ENCODE measurements at regions not wholly inside any gene's neighbourhood (a gene's known extent, or its start where the extent isn't known, plus 50 kb on each side); places are given as distances from the start of the nearest gene placed in this dataset.

DNA sequence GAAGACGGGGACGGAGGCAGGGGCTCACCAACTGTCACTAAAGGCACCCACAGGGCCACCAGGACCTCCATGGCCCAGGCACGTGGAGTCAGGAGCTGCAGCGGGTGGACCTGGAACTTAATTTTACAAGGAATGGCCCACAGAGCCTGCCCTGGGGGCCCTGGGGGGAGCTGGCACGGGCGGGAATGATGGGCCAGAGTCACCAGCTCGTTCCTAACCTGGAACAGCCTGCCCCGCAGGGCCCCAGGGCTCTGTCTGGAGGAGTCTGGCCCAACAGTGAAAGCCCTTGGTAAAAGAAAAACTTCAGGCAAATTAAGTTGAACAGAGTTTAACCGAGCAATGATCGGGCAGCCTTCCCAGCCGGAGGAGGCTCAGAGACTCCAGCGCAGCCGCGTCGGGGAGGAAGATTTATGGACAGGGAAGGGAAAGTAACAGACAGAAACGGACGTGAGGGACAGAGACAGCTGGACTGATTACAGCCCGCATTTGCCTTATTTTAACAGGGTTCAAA is 118.4 kb upstream of the TMEM18 start:
- Histone ChIP-seq H3K9me2 (no peaks in the 10 kb centered on the region), H3K4me2 (no peak overlapping the region), H3K27me3 (ENCODE audit: insufficient read depth) (no peaks in the 10 kb centered on the region), H3K9me3 (peaks cover 6% of the 10 kb centered on the region; the same call in 1 of the 2 replicates), H3K36me3 (replicated peaks in 1 of 2; ENCODE audit: control insufficient read depth in 1 of 2, insufficient read depth in 2 of 2, low read length in 1 of 2) (no peaks in the 10 kb centered on the region), H4K20me1 (ENCODE audit: insufficient read depth) (no peaks in the 10 kb centered on the region), H2AFZ (ENCODE audit: low read depth) (no peak overlapping the region), H3K4me3 (ENCODE audit: low read depth in 2 of 2, low read length in 1 of 2) (no peak overlapping the region), H3K9ac (no peak overlapping the region), H3K27ac (ENCODE audit: low read depth in 2 of 2, low read length in 1 of 2) (no peak overlapping the region), H3K4me1 (ENCODE audit: control insufficient read depth in 1 of 2, insufficient read depth in 2 of 2, low read depth in 1 of 2, low read length in 1 of 2) (peaks cover 0 to 17% of the 10 kb centered on the region in 2 experiments; a peak in 1 of 4 replicates), H3F3A (replicated peaks; ENCODE audit: insufficient read depth) (no peaks in the 10 kb centered on the region), H3K79me2 (ENCODE audit: insufficient read depth) (no peaks in the 10 kb centered on the region)
- 62% methylated on average over 16 of the region's 18 CpGs for WGBS (ENCODE audit: low lambda C conversion rate)
- POLR2A ChIA-PET: no interaction called here
- CTCF ChIA-PET: no interaction called here
- TF ChIP-seq, protein P1, sequence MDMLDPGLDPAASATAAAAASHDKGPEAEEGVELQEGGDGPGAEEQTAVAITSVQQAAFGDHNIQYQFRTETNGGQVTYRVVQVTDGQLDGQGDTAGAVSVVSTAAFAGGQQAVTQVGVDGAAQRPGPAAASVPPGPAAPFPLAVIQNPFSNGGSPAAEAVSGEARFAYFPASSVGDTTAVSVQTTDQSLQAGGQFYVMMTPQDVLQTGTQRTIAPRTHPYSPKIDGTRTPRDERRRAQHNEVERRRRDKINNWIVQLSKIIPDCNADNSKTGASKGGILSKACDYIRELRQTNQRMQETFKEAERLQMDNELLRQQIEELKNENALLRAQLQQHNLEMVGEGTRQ (IDR thresholded peaks at IDR 0.05; ENCODE audit: borderline replicate concordance, low read depth, low read length): no peak
- TF ChIP-seq, protein P2, sequence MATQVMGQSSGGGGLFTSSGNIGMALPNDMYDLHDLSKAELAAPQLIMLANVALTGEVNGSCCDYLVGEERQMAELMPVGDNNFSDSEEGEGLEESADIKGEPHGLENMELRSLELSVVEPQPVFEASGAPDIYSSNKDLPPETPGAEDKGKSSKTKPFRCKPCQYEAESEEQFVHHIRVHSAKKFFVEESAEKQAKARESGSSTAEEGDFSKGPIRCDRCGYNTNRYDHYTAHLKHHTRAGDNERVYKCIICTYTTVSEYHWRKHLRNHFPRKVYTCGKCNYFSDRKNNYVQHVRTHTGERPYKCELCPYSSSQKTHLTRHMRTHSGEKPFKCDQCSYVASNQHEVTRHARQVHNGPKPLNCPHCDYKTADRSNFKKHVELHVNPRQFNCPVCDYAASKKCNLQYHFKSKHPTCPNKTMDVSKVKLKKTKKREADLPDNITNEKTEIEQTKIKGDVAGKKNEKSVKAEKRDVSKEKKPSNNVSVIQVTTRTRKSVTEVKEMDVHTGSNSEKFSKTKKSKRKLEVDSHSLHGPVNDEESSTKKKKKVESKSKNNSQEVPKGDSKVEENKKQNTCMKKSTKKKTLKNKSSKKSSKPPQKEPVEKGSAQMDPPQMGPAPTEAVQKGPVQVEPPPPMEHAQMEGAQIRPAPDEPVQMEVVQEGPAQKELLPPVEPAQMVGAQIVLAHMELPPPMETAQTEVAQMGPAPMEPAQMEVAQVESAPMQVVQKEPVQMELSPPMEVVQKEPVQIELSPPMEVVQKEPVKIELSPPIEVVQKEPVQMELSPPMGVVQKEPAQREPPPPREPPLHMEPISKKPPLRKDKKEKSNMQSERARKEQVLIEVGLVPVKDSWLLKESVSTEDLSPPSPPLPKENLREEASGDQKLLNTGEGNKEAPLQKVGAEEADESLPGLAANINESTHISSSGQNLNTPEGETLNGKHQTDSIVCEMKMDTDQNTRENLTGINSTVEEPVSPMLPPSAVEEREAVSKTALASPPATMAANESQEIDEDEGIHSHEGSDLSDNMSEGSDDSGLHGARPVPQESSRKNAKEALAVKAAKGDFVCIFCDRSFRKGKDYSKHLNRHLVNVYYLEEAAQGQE (IDR thresholded peaks at IDR 0.05; ENCODE audit: low read depth, low read length): no peak
- no peak for DNase-seq

DNA sequence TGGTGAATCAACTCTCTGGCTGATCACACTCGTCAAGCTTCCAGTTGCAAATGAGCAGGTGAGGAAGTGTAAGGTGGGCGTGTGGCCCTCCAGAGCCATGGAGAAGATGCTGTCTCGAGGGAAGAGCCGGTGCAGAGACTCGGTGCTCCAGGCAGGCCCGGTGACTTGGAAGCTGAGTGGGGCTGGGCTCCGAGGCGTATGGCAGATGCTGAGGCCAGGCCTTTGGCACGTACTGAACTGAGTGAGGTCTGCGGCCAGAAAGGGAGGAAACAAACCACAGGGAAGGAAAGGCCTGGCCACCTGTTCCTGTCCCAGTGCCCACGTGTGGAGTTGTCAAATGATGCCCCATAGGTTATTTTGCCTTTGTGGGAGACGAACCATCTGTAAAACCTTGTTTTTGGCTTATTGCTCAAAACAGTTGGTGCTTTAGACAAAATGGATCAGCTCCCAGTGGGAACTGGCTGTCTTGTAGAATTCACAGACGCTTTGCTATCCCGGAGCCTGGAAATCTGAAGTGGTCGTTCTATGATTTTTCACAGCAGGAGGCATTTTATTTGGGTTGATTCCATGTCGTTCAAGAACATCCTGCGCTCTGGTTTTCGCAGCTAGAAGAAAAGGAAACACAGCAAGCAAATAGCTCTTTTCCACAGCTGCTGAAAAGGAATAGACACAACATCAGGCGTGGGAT is 117.5 kb upstream of the TMEM18 start:
- no peaks in the 10 kb centered on the region for H3K9me2 ChIP-seq
- 52% methylated on average over 19 of the region's 19 CpGs for WGBS (ENCODE audit: low lambda C conversion rate)

More for the DNA sequence above, 117.5 kb upstream of the TMEM18 start:
- Histone ChIP-seq H3K9me3 (peaks cover 6% of the 10 kb centered on the region; the same call in 1 of the 2 replicates), H3K36me3 (replicated peaks in 1 of 2; ENCODE audit: control insufficient read depth in 1 of 2, insufficient read depth in 2 of 2, low read length in 1 of 2) (no peaks in the 10 kb centered on the region), H3K4me3 (ENCODE audit: low read depth in 2 of 2, low read length in 1 of 2) (no peak overlapping the region), H2AFZ (ENCODE audit: low read depth) (no peak overlapping the region), H3K27ac (ENCODE audit: low read depth in 2 of 2, low read length in 1 of 2) (no peak overlapping the region), H3F3A (replicated peaks; ENCODE audit: insufficient read depth) (no peaks in the 10 kb centered on the region), H3K4me2 (no peak overlapping the region), H4K20me1 (ENCODE audit: insufficient read depth) (no peaks in the 10 kb centered on the region), H3K27me3 (ENCODE audit: insufficient read depth) (no peaks in the 10 kb centered on the region), H3K9ac (no peak overlapping the region), H3K4me1 (ENCODE audit: control insufficient read depth in 1 of 2, insufficient read depth in 2 of 2, low read depth in 1 of 2, low read length in 1 of 2) (peaks cover 0 to 17% of the 10 kb centered on the region in 2 experiments; a peak in 1 of 4 replicates), H3K79me2 (ENCODE audit: insufficient read depth) (no peaks in the 10 kb centered on the region)
- DNase-seq: no peak
- ChIA-PET POLR2A (no interaction called here), CTCF (no interaction called here)
- no peak for TF ChIP-seq RCOR1 (IDR thresholded peaks at IDR 0.05; ENCODE audit: low read length)
- no peak for TF ChIP-seq FOXJ3 (CRISPR knock-in tag; IDR thresholded peaks at IDR 0.05)
- no peak for TF ChIP-seq GATA2 (CRISPR knock-in tag; IDR thresholded peaks at IDR 0.05)
- no peak for TF ChIP-seq POLR2AphosphoS5 (IDR thresholded peaks at IDR 0.05; ENCODE audit: low read depth, low read length)
- TF ChIP-seq TCF12 (IDR thresholded peaks at IDR 0.05): no peak
- TF ChIP-seq, protein P2 (IDR thresholded peaks at IDR 0.05; ENCODE audit: low read depth, low read length): no peak
- TF ChIP-seq MEF2A (IDR thresholded peaks at IDR 0.05; ENCODE audit: borderline replicate concordance, low read depth): no peak
- no peak for TF ChIP-seq TAF1 (IDR thresholded peaks at IDR 0.05; ENCODE audit: borderline replicate concordance, low read depth, low read length)
- TF ChIP-seq, protein P3, sequence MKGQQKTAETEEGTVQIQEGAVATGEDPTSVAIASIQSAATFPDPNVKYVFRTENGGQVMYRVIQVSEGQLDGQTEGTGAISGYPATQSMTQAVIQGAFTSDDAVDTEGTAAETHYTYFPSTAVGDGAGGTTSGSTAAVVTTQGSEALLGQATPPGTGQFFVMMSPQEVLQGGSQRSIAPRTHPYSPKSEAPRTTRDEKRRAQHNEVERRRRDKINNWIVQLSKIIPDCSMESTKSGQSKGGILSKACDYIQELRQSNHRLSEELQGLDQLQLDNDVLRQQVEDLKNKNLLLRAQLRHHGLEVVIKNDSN (IDR thresholded peaks at IDR 0.05; ENCODE audit: borderline replicate concordance, low read depth): no peak
- TF ChIP-seq, protein P4, sequence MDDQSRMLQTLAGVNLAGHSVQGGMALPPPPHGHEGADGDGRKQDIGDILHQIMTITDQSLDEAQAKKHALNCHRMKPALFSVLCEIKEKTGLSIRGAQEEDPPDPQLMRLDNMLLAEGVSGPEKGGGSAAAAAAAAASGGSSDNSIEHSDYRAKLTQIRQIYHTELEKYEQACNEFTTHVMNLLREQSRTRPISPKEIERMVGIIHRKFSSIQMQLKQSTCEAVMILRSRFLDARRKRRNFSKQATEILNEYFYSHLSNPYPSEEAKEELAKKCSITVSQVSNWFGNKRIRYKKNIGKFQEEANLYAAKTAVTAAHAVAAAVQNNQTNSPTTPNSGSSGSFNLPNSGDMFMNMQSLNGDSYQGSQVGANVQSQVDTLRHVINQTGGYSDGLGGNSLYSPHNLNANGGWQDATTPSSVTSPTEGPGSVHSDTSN (IDR thresholded peaks at IDR 0.05): no peak
